HAP-1 (cell line): ENCODE measurements at regions not wholly inside any gene's neighbourhood (a gene's known extent, or its start where the extent isn't known, plus 50 kb on each side); places are given as distances from the start of the nearest gene placed in this dataset.

Source experiments
- DNase-seq, 2 experiments: peaks; one replicate each; pipeline ENCODE4 v3.0.0-alpha.2; 2016 to 2020; ENCODE audit warnings: low spot score in 2 of 2
- H3K27me3 ChIP-seq: fragments of 250-450 bp; sonication (Bioruptor Pico); 2 replicates; pipeline ENCODE4 v1.5.1; 2020; ENCODE audit warnings: low read depth, mild to moderate bottlenecking, moderate library complexity
- H3K36me3 ChIP-seq: fragments of 250-450 bp; sonication (Bioruptor Pico); replicated peaks from 2 replicates; pipeline ENCODE4 v1.5.1; 2020; ENCODE audit warnings: mild to moderate bottlenecking
- H3K4me1 ChIP-seq: fragments of 250-450 bp; sonication (Bioruptor Pico); 2 replicates; pipeline ENCODE4 v1.5.1; 2020; ENCODE audit warnings: mild to moderate bottlenecking
- H3K4me3 ChIP-seq: fragments of 250-450 bp; sonication (Bioruptor Pico); 2 replicates; pipeline ENCODE4 v1.5.1; 2020; ENCODE audit warnings: mild to moderate bottlenecking, moderate library complexity
- H3K9me3 ChIP-seq: fragments of 250-450 bp; sonication (Bioruptor Pico); 2 replicates; pipeline ENCODE4 v1.5.1; 2020; ENCODE audit warnings: mild to moderate bottlenecking, moderate library complexity
- in situ Hi-C: fragments of 300-500 bp; cut with MboI; formaldehyde crosslinking; loops from 3 replicates; pipeline ENCODE4 v1.14.3; 2020; ENCODE audit warnings: low sequenced_read_pairs, inconsistent platforms, mixed read lengths

GRCh38 chr13:54627646-54628372 lies 1599.2 kb downstream of the OLFM4 start:
- in situ Hi-C loops = no loop called here
- no peaks in the 10 kb centered on the region for H3K27me3 ChIP-seq
- no peak overlapping the region for H3K4me3 ChIP-seq
- no peak for DNase-seq
- no peaks in the 10 kb centered on the region for H3K4me1 ChIP-seq
- H3K9me3 ChIP-seq = no peaks in the 10 kb centered on the region
- no peaks in the 10 kb centered on the region for H3K36me3 ChIP-seq

GRCh38 chr13:54628383-54628782 lies 1599.8 kb downstream of the OLFM4 start:
- Histone ChIP-seq H3K36me3 (no peaks in the 10 kb centered on the region), H3K27me3 (no peaks in the 10 kb centered on the region), H3K4me1 (no peaks in the 10 kb centered on the region), H3K9me3 (no peaks in the 10 kb centered on the region), H3K4me3 (no peak overlapping the region)
- DNase-seq = no peak
- in situ Hi-C loops = no loop called here

GRCh38 chr13:54633456-54633855 lies 1604.8 kb downstream of the OLFM4 start:
- H3K4me3 ChIP-seq = no peak overlapping the region
- in situ Hi-C loops = no loop called here
- H3K27me3 ChIP-seq = no peaks in the 10 kb centered on the region
- no peaks in the 10 kb centered on the region for H3K36me3 ChIP-seq
- no peak for DNase-seq
- H3K9me3 ChIP-seq = no peaks in the 10 kb centered on the region
- no peaks in the 10 kb centered on the region for H3K4me1 ChIP-seq

GRCh38 chr13:54636231-54636630 lies 1607.6 kb downstream of the OLFM4 start:
- Histone ChIP-seq H3K9me3 (no peaks in the 10 kb centered on the region), H3K36me3 (no peaks in the 10 kb centered on the region), H3K27me3 (no peaks in the 10 kb centered on the region), H3K4me1 (no peaks in the 10 kb centered on the region), H3K4me3 (no peak overlapping the region)
- DNase-seq = no peak
- in situ Hi-C loops = no loop called here

- Histone ChIP-seq H3K9me3 (no peaks in the 10 kb centered on the region), H3K4me1 (no peaks in the 10 kb centered on the region), H3K36me3 (no peaks in the 10 kb centered on the region), H3K4me3 (no peak overlapping the region), H3K27me3 (no peaks in the 10 kb centered on the region)
- in situ Hi-C loops = no loop called here
- no peak for DNase-seq
Observed at GRCh38 chr13:54637366-54637765, 1608.8 kb downstream of the OLFM4 start.

- Histone ChIP-seq H3K4me3 (no peak overlapping the region), H3K36me3 (no peaks in the 10 kb centered on the region), H3K4me1 (no peaks in the 10 kb centered on the region), H3K27me3 (no peaks in the 10 kb centered on the region), H3K9me3 (no peaks in the 10 kb centered on the region)
- no peak for DNase-seq
- in situ Hi-C loops = no loop called here
Observed at GRCh38 chr13:54640719-54641118, 1612.1 kb downstream of the OLFM4 start.

- no peak for DNase-seq
- no peaks in the 10 kb centered on the region for H3K27me3 ChIP-seq
- H3K9me3 ChIP-seq = no peaks in the 10 kb centered on the region
- H3K36me3 ChIP-seq = no peaks in the 10 kb centered on the region
- no peaks in the 10 kb centered on the region for H3K4me1 ChIP-seq
- in situ Hi-C loops = no loop called here
- H3K4me3 ChIP-seq = no peak overlapping the region
Observed at GRCh38 chr13:54643863-54644262, 1615.2 kb downstream of the OLFM4 start.

- no peaks in the 10 kb centered on the region for H3K36me3 ChIP-seq
- H3K4me1 ChIP-seq = no peaks in the 10 kb centered on the region
- in situ Hi-C loops = no loop called here
- no peak overlapping the region for H3K4me3 ChIP-seq
- no peaks in the 10 kb centered on the region for H3K9me3 ChIP-seq
- no peak for DNase-seq
- H3K27me3 ChIP-seq = no peaks in the 10 kb centered on the region
Observed at GRCh38 chr13:54647275-54647674, 1618.7 kb downstream of the OLFM4 start.

GRCh38 chr13:54657588-54657987 lies 1629.0 kb downstream of the OLFM4 start:
- no peaks in the 10 kb centered on the region for H3K9me3 ChIP-seq
- H3K4me1 ChIP-seq = no peaks in the 10 kb centered on the region
- in situ Hi-C loops = no loop called here
- no peak for DNase-seq
- H3K27me3 ChIP-seq = no peaks in the 10 kb centered on the region
- no peaks in the 10 kb centered on the region; the same call in 1 of the 2 replicates for H3K36me3 ChIP-seq
- no peak overlapping the region for H3K4me3 ChIP-seq

- in situ Hi-C loops = no loop called here
- Histone ChIP-seq H3K36me3 (no peaks in the 10 kb centered on the region; the same call in 1 of the 2 replicates), H3K9me3 (no peaks in the 10 kb centered on the region), H3K4me1 (no peaks in the 10 kb centered on the region), H3K4me3 (no peak overlapping the region), H3K27me3 (no peaks in the 10 kb centered on the region)
- DNase-seq = no peak
Observed at GRCh38 chr13:54658771-54659170, 1630.2 kb downstream of the OLFM4 start.

GRCh38 chr13:54660277-54660676 lies 1631.7 kb downstream of the OLFM4 start:
- Histone ChIP-seq H3K27me3 (no peaks in the 10 kb centered on the region), H3K9me3 (no peaks in the 10 kb centered on the region), H3K36me3 (no peaks in the 10 kb centered on the region; the same call in 1 of the 2 replicates), H3K4me3 (no peak overlapping the region), H3K4me1 (no peaks in the 10 kb centered on the region)
- in situ Hi-C loops = no loop called here
- DNase-seq = no peak

GRCh38 chr13:54676526-54677113 lies 1648.0 kb downstream of the OLFM4 start:
- no peak overlapping the region for H3K4me3 ChIP-seq
- no peaks in the 10 kb centered on the region for H3K36me3 ChIP-seq
- in situ Hi-C loops = no loop called here
- H3K9me3 ChIP-seq = no peaks in the 10 kb centered on the region; the same call in 1 of the 2 replicates
- no peak for DNase-seq
- no peaks in the 10 kb centered on the region for H3K4me1 ChIP-seq
- no peaks in the 10 kb centered on the region for H3K27me3 ChIP-seq

GRCh38 chr13:54682184-54682583 lies 1653.6 kb downstream of the OLFM4 start:
- DNase-seq = no peak
- no peaks in the 10 kb centered on the region; the same call in 1 of the 2 replicates for H3K9me3 ChIP-seq
- no peaks in the 10 kb centered on the region for H3K27me3 ChIP-seq
- no peak overlapping the region for H3K4me3 ChIP-seq
- H3K4me1 ChIP-seq = no peaks in the 10 kb centered on the region
- H3K36me3 ChIP-seq = no peaks in the 10 kb centered on the region
- in situ Hi-C loops = no loop called here

- H3K36me3 ChIP-seq = no peaks in the 10 kb centered on the region
- in situ Hi-C loops = no loop called here
- no peaks in the 10 kb centered on the region for H3K9me3 ChIP-seq
- no peaks in the 10 kb centered on the region for H3K4me1 ChIP-seq
- no peaks in the 10 kb centered on the region for H3K27me3 ChIP-seq
- no peak overlapping the region for H3K4me3 ChIP-seq
- DNase-seq = no peak
Observed at GRCh38 chr13:54687173-54687572, 1658.6 kb downstream of the OLFM4 start.
